GM12875 (cell line): ENCODE measurements at regions not wholly inside any gene's neighbourhood (a gene's known extent, or its start where the extent isn't known, plus 50 kb on each side); places are given as distances from the start of the nearest gene placed in this dataset.

ENCODE experiments used
- H3K4me3 ChIP-seq: one replicate; pipeline ENCODE4 v1.5.1; 2011; ENCODE audit warnings: low read depth, low read length, control low read depth
- TF ChIP-seq, protein P1 (sequence below): IDR thresholded peaks from 2 replicates; pipeline ENCODE4 v1.5.1; 2011; ENCODE audit warnings: low read depth, mild to moderate bottlenecking, control low read depth, inconsistent platforms, low read length, moderate library complexity, borderline replicate concordance; ENCODE audit not compliant: insufficient read depth

DNA sequence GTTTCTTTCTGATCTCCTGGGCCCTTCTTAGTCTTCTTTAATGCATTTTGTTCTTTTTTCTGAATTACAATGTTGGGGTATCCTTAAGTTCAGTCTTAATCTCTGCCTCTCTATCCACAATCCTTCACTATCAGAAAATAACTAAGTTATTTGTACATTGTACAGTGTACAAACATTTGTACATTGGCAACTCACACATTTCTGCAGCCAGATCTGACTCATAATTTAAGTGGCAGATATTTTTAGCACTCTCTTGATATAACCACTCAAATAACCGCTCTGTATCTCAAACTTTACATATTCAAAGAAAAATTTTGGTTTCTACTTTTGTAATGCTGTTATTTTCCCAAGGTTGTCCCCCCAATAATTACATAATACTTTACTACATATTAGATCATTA lies 691.1 kb upstream of the SPRY2 start:
- no peak overlapping the region for H3K4me3 ChIP-seq
- TF ChIP-seq, protein P1, sequence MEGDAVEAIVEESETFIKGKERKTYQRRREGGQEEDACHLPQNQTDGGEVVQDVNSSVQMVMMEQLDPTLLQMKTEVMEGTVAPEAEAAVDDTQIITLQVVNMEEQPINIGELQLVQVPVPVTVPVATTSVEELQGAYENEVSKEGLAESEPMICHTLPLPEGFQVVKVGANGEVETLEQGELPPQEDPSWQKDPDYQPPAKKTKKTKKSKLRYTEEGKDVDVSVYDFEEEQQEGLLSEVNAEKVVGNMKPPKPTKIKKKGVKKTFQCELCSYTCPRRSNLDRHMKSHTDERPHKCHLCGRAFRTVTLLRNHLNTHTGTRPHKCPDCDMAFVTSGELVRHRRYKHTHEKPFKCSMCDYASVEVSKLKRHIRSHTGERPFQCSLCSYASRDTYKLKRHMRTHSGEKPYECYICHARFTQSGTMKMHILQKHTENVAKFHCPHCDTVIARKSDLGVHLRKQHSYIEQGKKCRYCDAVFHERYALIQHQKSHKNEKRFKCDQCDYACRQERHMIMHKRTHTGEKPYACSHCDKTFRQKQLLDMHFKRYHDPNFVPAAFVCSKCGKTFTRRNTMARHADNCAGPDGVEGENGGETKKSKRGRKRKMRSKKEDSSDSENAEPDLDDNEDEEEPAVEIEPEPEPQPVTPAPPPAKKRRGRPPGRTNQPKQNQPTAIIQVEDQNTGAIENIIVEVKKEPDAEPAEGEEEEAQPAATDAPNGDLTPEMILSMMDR = no peak

DNA sequence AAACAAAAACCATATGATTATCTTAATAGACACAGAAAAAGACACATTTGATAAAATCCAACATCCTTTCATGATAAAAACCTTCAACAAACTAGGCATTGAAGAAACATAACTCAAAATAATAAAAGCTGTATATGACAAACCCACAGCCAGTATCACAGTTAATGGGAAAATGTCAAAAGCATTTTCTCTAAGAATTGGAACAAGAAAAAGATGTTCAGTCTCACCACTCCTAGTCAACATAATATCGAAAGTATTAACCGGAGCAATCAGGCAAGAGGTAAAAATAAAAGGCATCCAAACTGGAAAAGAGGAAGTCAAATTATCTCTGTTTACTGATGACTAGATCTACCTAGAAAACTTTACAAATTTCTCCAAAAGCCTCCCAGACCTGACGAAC lies 684.2 kb upstream of the SPRY2 start:
- TF ChIP-seq, protein P1 = no peak
- H3K4me3 ChIP-seq = no peak overlapping the region

DNA sequence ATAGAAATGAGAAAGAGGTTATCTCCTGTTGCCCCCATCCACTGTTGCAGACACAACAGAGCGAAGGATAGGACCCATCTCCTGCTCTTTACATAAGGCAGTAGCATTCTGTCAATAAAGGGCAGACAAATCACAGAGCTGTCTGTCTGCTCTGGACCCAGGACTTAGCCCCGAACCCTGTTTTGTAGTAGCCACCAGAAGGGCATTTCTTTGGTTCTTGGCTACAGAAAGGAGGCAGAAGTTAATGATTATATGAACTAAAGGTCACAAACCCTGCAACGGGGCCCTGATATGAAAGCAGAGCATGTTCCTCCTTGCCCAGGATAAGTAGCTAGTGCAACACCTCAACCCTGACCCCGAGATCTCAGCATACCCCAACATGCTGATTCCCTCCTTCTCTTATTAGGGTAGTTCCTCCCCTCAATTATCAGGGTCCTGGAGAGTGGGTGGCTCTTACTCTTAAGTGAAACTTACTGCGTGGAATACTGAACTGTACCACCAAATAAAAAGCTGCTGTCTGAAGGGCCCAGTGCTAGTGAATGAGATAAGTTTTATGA lies 680.4 kb upstream of the SPRY2 start:
- TF ChIP-seq, protein P1 = no peak
- no peak overlapping the region for H3K4me3 ChIP-seq

DNA sequence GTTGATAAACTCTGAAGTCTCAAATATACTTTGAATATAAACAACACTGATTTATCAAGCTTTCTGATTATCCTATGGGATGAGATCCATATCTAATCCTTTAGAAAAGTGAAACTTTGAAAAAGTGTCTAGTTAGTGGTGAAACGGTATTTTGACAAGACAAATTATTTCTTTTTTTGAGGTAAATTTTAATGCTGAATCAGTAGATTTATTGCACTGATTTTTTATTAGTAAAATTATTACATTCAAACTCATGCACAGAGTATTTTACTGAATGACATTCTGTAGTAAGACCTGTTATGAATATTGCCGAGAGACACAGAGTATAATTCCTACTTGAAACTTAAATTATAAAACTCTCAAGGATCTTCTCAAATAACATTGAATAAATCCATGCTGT lies 679.1 kb upstream of the SPRY2 start:
- TF ChIP-seq, protein P1 = no peak
- H3K4me3 ChIP-seq = no peak overlapping the region

DNA sequence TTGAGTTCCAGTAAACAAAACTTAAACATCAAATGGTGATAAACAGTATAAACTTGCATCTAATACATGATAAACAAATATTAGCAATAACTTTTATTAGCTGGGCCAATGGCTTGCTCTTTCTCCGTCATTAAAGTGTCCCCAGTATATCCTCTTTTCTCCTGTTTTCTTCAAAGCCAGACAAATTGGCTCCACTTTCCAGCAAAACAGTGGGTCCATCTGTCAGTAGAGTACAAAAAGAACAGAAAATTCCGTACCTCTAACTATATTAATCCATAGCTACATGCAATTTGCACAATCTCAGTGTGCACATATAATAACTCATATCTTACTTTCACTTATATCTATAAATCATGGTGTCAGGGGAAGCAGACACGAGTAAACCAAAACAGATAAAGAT lies 678.0 kb upstream of the SPRY2 start:
- TF ChIP-seq, protein P1 = no peak

DNA sequence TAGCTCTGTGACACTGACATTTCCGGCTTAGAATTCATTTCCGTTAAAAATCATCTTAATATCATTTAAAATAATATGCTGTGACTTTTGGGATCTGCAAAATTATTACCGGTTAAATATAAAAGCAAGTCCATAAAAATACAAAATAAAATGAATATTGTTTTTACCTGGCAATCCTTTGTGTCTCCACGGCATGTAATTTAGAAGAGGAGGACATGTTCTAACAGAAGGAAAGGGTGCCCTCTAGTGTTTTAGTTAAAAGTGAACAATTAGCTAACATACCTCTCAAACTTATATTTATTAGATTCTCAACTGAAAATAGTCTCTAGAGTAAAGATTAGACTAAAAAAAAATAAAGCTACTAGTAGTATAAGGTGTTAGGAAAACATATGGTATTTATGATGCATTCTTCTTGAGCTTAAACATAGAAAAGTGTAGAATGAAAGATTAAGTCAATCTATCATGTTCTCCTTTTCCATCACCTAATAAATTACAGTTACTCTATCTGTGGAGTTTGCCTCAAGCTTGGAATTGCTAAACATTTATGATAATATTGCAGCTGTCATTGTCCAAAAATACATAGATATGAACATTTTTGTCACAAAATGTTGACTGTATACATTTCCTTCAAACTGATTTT lies 676.7 kb upstream of the SPRY2 start:
- TF ChIP-seq, protein P1 = peak; percentile 26; the same call in 1 of the 2 replicates
- no peak overlapping the region for H3K4me3 ChIP-seq

More for the DNA sequence above, 678.0 kb upstream of the SPRY2 start:
- H3K4me3 ChIP-seq = no peak overlapping the region

DNA sequence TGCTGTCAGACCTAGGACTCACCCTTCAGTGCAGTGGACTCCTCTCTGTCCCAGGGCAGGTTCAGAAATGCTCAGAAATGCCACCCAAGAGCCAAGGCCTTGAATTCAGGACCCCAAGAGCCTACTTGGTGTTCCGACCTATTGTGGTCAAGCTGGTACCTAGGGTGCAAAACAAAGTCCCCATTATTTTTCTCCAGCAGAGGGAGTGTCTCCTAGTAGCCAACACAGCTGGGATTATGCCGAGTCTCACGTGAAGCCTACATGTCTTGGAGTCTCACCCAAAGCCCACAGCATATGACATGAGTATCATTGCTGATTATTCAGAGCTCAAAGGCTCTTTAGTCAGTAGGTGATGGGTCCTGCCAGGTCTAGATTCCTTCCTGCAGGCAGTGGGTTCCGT lies 671.1 kb upstream of the SPRY2 start:
- H3K4me3 ChIP-seq = no peak overlapping the region
- TF ChIP-seq, protein P1 = no peak
